Parathyroid adenoma (tissue), 2 donors: ENCODE measurements at regions not wholly inside any gene's neighbourhood (a gene's known extent, or its start where the extent isn't known, plus 50 kb on each side); places are given as distances from the start of the nearest gene placed in this dataset.

Experiments
- H2AFZ ChIP-seq: fragments of 300-600 bp; sonication (generic); one replicate; pipeline ENCODE4 v1.7.0; 2017; ENCODE audit warnings: antibody characterized with exemption, mild to moderate bottlenecking
- H3K27ac ChIP-seq: fragments of 300-600 bp; sonication (generic); one replicate; pipeline ENCODE4 v1.7.0; 2017
- H3K27me3 ChIP-seq: fragments of 300-600 bp; sonication (generic); one replicate; pipeline ENCODE4 v1.7.0; 2017; ENCODE audit warnings: low read length; ENCODE audit not compliant: control insufficient read depth, insufficient read depth
- H3K36me3 ChIP-seq: fragments of 300-600 bp; sonication (generic); one replicate; pipeline ENCODE4 v1.7.0; 2017; ENCODE audit warnings: low read length; ENCODE audit not compliant: control insufficient read depth, insufficient read depth
- H3K4me1 ChIP-seq: fragments of 300-600 bp; sonication (generic); one replicate; pipeline ENCODE4 v1.7.0; 2017; ENCODE audit warnings: control low read depth
- H3K4me2 ChIP-seq: fragments of 300-600 bp; sonication (generic); one replicate; pipeline ENCODE4 v1.7.0; 2017; ENCODE audit warnings: low read length
- H3K4me3 ChIP-seq: fragments of 300-600 bp; sonication (generic); one replicate; pipeline ENCODE4 v1.7.0; 2017; ENCODE audit warnings: low read depth, low read length
- H3K79me2 ChIP-seq: fragments of 300-600 bp; sonication (generic); one replicate; pipeline ENCODE4 v1.7.0; 2017; ENCODE audit warnings: control low read depth
- H3K9ac ChIP-seq: fragments of 300-600 bp; sonication (generic); one replicate; pipeline ENCODE4 v1.7.0; 2017; ENCODE audit warnings: mild to moderate bottlenecking
- H3K9me3 ChIP-seq: fragments of 300-600 bp; sonication (generic); one replicate; pipeline ENCODE4 v1.7.0; 2017; ENCODE audit warnings: low read length; ENCODE audit not compliant: control insufficient read depth
- CTCF ChIP-seq: fragments of 300-600 bp; sonication (generic); IDR thresholded peaks from one replicate; pipeline ENCODE4 v1.7.0; 2017; ENCODE audit warnings: antibody characterized with exemption, mild to moderate bottlenecking
- donor health status: primary hyperparathyroidism.

DNA sequence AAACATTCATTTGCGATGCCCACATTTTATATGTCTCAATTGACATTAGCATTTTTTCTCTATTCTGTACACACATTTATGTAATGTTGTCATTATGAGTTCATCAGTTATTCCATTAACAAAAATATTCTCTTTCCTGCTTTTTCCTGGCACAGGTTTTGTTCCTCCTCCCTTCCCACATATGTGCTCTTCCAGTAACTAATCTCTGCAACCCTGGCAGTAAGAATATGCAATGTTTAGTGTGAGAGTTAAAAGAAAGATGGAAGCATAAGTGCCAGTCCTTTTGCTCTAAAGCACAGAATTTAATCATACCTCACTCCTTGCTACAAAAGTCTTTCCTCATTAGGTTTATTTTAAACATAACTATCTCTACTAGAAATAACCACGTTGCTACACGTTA lies 155.8 kb upstream of the ERBB4 start:
- no peak overlapping the region for H3K4me2 ChIP-seq
- no peaks in the 10 kb centered on the region for H3K36me3 ChIP-seq
- H3K27ac ChIP-seq, result no peak overlapping the region
- no peak for TF ChIP-seq CTCF
- H3K79me2 ChIP-seq, result no peaks in the 10 kb centered on the region
- H3K4me1 ChIP-seq, result no peaks in the 10 kb centered on the region
- H3K27me3 ChIP-seq, result no peaks in the 10 kb centered on the region
- no peak overlapping the region for H3K4me3 ChIP-seq
- H3K9ac ChIP-seq, result no peak overlapping the region
- H2AFZ ChIP-seq, result no peak overlapping the region
- H3K9me3 ChIP-seq, result no peaks in the 10 kb centered on the region

GRCh38 chr2:212692466-212692865 lies 153.9 kb upstream of the ERBB4 start:
- no peak overlapping the region for H3K27ac ChIP-seq

GRCh38 chr2:212686285-212686895 lies 147.8 kb upstream of the ERBB4 start:
- no peaks in the 10 kb centered on the region for H3K36me3 ChIP-seq
- no peaks in the 10 kb centered on the region for H3K9me3 ChIP-seq
- no peaks in the 10 kb centered on the region for H3K27me3 ChIP-seq
- H3K27ac ChIP-seq, result no peak overlapping the region
- H3K4me2 ChIP-seq, result no peak overlapping the region
- no peak overlapping the region for H3K9ac ChIP-seq
- no peaks in the 10 kb centered on the region for H3K4me1 ChIP-seq
- H3K4me3 ChIP-seq, result no peak overlapping the region
- no peaks in the 10 kb centered on the region for H3K79me2 ChIP-seq
- peak; percentile 91 for TF ChIP-seq CTCF
- no peak overlapping the region for H2AFZ ChIP-seq

More at GRCh38 chr2:212692466-212692865, 153.9 kb upstream of the ERBB4 start:
- Histone ChIP-seq H3K27me3 (no peaks in the 10 kb centered on the region), H3K4me2 (no peak overlapping the region), H3K4me1 (no peaks in the 10 kb centered on the region), H2AFZ (no peak overlapping the region), H3K9me3 (no peaks in the 10 kb centered on the region), H3K79me2 (no peaks in the 10 kb centered on the region), H3K9ac (no peak overlapping the region), H3K4me3 (no peak overlapping the region), H3K36me3 (no peaks in the 10 kb centered on the region)
- TF ChIP-seq CTCF, result no peak

GRCh38 chr2:212683346-212684097 lies 144.9 kb upstream of the ERBB4 start:
- Histone ChIP-seq H3K9me3 (no peaks in the 10 kb centered on the region), H3K4me3 (no peak overlapping the region), H3K9ac (no peak overlapping the region), H3K36me3 (no peaks in the 10 kb centered on the region), H3K4me1 (no peaks in the 10 kb centered on the region), H2AFZ (no peak overlapping the region), H3K27ac (no peak overlapping the region), H3K4me2 (no peak overlapping the region), H3K79me2 (no peaks in the 10 kb centered on the region), H3K27me3 (no peaks in the 10 kb centered on the region)
- TF ChIP-seq CTCF, result no peak
